OCI-LY7 (cell line): ENCODE measurements at regions not wholly inside any gene's neighbourhood (a gene's known extent, or its start where the extent isn't known, plus 50 kb on each side); places are given as distances from the start of the nearest gene placed in this dataset.

ENCODE experiments used
- CTCF ChIP-seq: fragments of 200-600 bp; sonication (generic); conservative IDR thresholded peaks from 2 replicates; pipeline ENCODE4 v1.5.1; 2014; ENCODE audit warnings: mild to moderate bottlenecking, antibody characterized with exemption, low read length, moderate library complexity, mixed read lengths
- EZH2phosphoT487 ChIP-seq: fragments of 200-600 bp; sonication (generic); IDR thresholded peaks from 2 replicates; pipeline ENCODE4 v1.6.1; 2018; ENCODE audit warnings: low read depth, borderline replicate concordance, mild to moderate bottlenecking, mixed run types, antibody characterized with exemption, low read length, moderate library complexity, mixed read lengths

DNA sequence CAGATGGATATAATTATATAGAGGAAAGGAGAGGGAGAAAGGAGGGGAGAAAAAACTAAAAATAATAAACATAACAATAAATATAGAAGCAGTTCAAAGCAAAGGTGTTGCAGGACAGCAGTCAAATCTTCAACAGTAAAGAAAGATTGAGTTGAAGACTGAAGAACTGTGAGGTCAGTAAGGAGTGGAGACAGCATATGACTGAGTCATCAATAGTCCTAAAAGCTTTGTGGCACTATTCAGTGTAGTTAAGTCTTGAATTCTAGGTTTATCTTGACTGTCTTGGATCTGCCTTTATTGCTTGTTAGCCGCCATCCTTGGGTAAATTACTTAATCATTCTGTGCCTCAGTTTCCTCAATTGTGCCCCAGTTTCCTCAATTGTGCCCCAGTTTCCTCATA, 137.0 kb downstream of the MRPS30 start:
- TF ChIP-seq CTCF, result no peak
- TF ChIP-seq EZH2phosphoT487, result no peak
